ENCODE measurements at regions not wholly inside any gene's neighbourhood (a gene's known extent, or its start where the extent isn't known, plus 50 kb on each side); places are given as distances from the start of the nearest gene placed in this dataset.

GRCh38 chr19:28331596-28331995 is 881.4 kb downstream of the UQCRFS1 start:
- H3K27me3 ChIP-seq: no peaks in the 10 kb centered on the region
- H3K4me1 ChIP-seq (ENCODE audit: insufficient read depth): no peaks in the 10 kb centered on the region
- WGBS, 3 donors: 46 to 73% (median 56%) methylated on average over 7 of the region's 7 CpGs
- no peaks in the 10 kb centered on the region for H3K9me3 ChIP-seq
- no peak overlapping the region for H3K4me3 ChIP-seq
- no peaks in the 10 kb centered on the region for H3K36me3 ChIP-seq
- intact Hi-C loops (cut with DNase I): no loop called here
- DNase-seq: no peak
- TF ChIP-seq EP300 (IDR thresholded peaks at IDR 0.05) (no peak), CTCF (IDR thresholded peaks at IDR 0.05) (no peak), POLR2A (IDR thresholded peaks at IDR 0.05) (no peak)
- no peak overlapping the region for H3K27ac ChIP-seq

- H3K4me3 ChIP-seq: no peak overlapping the region
- no peak for TF ChIP-seq EP300 (IDR thresholded peaks at IDR 0.05)
- no peak for TF ChIP-seq POLR2A (IDR thresholded peaks at IDR 0.05)
- no peak for TF ChIP-seq CTCF (IDR thresholded peaks at IDR 0.05)
- 55 to 67% (median 62%) methylated on average over 1 of the region's 1 CpG for WGBS, 3 donors
- no peaks in the 10 kb centered on the region for H3K27me3 ChIP-seq
- no peaks in the 10 kb centered on the region for H3K36me3 ChIP-seq
- DNase-seq: no peak
- H3K4me1 ChIP-seq (ENCODE audit: insufficient read depth): no peaks in the 10 kb centered on the region
- no peaks in the 10 kb centered on the region for H3K9me3 ChIP-seq
- intact Hi-C loops (cut with DNase I): no loop called here
- no peak overlapping the region for H3K27ac ChIP-seq
Observed at GRCh38 chr19:28330831-28331230, 882.1 kb downstream of the UQCRFS1 start.

- no peak overlapping the region for H3K27ac ChIP-seq
- intact Hi-C loops (cut with DNase I): no loop called here
- WGBS, 3 donors: 74 to 85% (median 75%) methylated on average over 4 of the region's 4 CpGs
- H3K4me3 ChIP-seq: no peak overlapping the region
- no peak for DNase-seq
- H3K9me3 ChIP-seq: no peaks in the 10 kb centered on the region
- no peaks in the 10 kb centered on the region for H3K27me3 ChIP-seq
- H3K36me3 ChIP-seq: no peaks in the 10 kb centered on the region
- TF ChIP-seq CTCF (IDR thresholded peaks at IDR 0.05) (no peak), POLR2A (IDR thresholded peaks at IDR 0.05) (no peak), EP300 (IDR thresholded peaks at IDR 0.05) (no peak)
- H3K4me1 ChIP-seq (ENCODE audit: insufficient read depth): no peaks in the 10 kb centered on the region
Observed at GRCh38 chr19:28329429-28329828, 883.5 kb downstream of the UQCRFS1 start.

GRCh38 chr19:28327905-28328304 is 885.0 kb downstream of the UQCRFS1 start:
- 24 to 84% (median 69%) methylated on average over 3 of the region's 3 CpGs for WGBS, 3 donors
- TF ChIP-seq EP300 (IDR thresholded peaks at IDR 0.05): no peak
- no peak for TF ChIP-seq CTCF (IDR thresholded peaks at IDR 0.05)
- no peak for TF ChIP-seq POLR2A (IDR thresholded peaks at IDR 0.05)
- DNase-seq: no peak
- no peak overlapping the region for H3K4me3 ChIP-seq
- no peaks in the 10 kb centered on the region for H3K9me3 ChIP-seq
- H3K27ac ChIP-seq: no peak overlapping the region
- intact Hi-C loops (cut with DNase I): no loop called here
- H3K4me1 ChIP-seq (ENCODE audit: insufficient read depth): no peaks in the 10 kb centered on the region
- no peaks in the 10 kb centered on the region for H3K36me3 ChIP-seq
- no peaks in the 10 kb centered on the region for H3K27me3 ChIP-seq

GRCh38 chr19:28326746-28327145 is 886.2 kb downstream of the UQCRFS1 start:
- Histone ChIP-seq H3K9me3 (no peaks in the 10 kb centered on the region), H3K36me3 (no peaks in the 10 kb centered on the region), H3K4me1 (ENCODE audit: insufficient read depth) (no peaks in the 10 kb centered on the region), H3K27me3 (no peaks in the 10 kb centered on the region), H3K4me3 (no peak overlapping the region), H3K27ac (no peak overlapping the region)
- whole genome bisulfite sequencing, 3 donors: 34 to 61% (median 54%) methylated on average over 4 of the region's 4 CpGs
- DNase-seq: no peak
- intact Hi-C loops (cut with DNase I): no loop called here
- no peak for TF ChIP-seq POLR2A (IDR thresholded peaks at IDR 0.05)
- TF ChIP-seq EP300 (IDR thresholded peaks at IDR 0.05): no peak
- no peak for TF ChIP-seq CTCF (IDR thresholded peaks at IDR 0.05)
